Activated CD4-positive, alpha-beta T cell treated with anti-CD3 and anti-CD28 coated beads for 24 hours (primary cell): ENCODE measurements at regions not wholly inside any gene's neighbourhood (a gene's known extent, or its start where the extent isn't known, plus 50 kb on each side); places are given as distances from the start of the nearest gene placed in this dataset.

Source experiments
- DNase-seq, 2 donors: peaks; one replicate each; pipeline ENCODE4 v3.0.0-alpha.2; 2020; ENCODE audit warnings: low read depth in 2 of 2

GRCh38 chr4:167492007-167492406 lies 257.7 kb upstream of the SPOCK3 start:
- no peak for DNase-seq

- DNase-seq, result no peak
Measured at GRCh38 chr4:167509551-167509950, 275.3 kb upstream of the SPOCK3 start.

- DNase-seq, result no peak
Measured at GRCh38 chr4:167524091-167524490, 289.8 kb upstream of the SPOCK3 start.

GRCh38 chr4:167537761-167538160 lies 303.5 kb upstream of the SPOCK3 start:
- no peak for DNase-seq

GRCh38 chr4:167541286-167541685 lies 307.0 kb upstream of the SPOCK3 start:
- DNase-seq, result no peak

- no peak for DNase-seq
Measured at GRCh38 chr4:167544391-167544790, 310.1 kb upstream of the SPOCK3 start.

- DNase-seq, result no peak
Measured at GRCh38 chr4:167550021-167550420, 315.7 kb upstream of the SPOCK3 start.

GRCh38 chr4:167555338-167556022 lies 321.2 kb upstream of the SPOCK3 start:
- no peak for DNase-seq

- DNase-seq, result no peak
Measured at GRCh38 chr4:167578906-167579305, 344.6 kb upstream of the SPOCK3 start.

- DNase-seq, result no peak
Measured at GRCh38 chr4:167581449-167581965, 347.2 kb upstream of the SPOCK3 start.

- DNase-seq, result no peak
Measured at GRCh38 chr4:167587361-167587760, 353.1 kb upstream of the SPOCK3 start.

GRCh38 chr4:167595898-167596297 lies 361.6 kb upstream of the SPOCK3 start:
- DNase-seq, result no peak

GRCh38 chr4:167602157-167602556 lies 367.9 kb upstream of the SPOCK3 start:
- no peak for DNase-seq

GRCh38 chr4:167606551-167606950 lies 372.3 kb upstream of the SPOCK3 start:
- no peak for DNase-seq

GRCh38 chr4:167613381-167613780 lies 379.1 kb upstream of the SPOCK3 start:
- no peak for DNase-seq

- no peak for DNase-seq
Measured at GRCh38 chr4:167614866-167615265, 380.6 kb upstream of the SPOCK3 start.

GRCh38 chr4:167616476-167616875 lies 382.2 kb upstream of the SPOCK3 start:
- no peak for DNase-seq

- DNase-seq, result peak in 1 of 2 donors; percentile 33
Measured at GRCh38 chr4:167622481-167623240, 388.4 kb upstream of the SPOCK3 start.

GRCh38 chr4:167623241-167623572 lies 388.9 kb upstream of the SPOCK3 start:
- no peak for DNase-seq

GRCh38 chr4:167629272-167629671 lies 395.0 kb upstream of the SPOCK3 start:
- DNase-seq, result no peak

GRCh38 chr4:167642250-167642649 lies 408.0 kb upstream of the SPOCK3 start:
- no peak for DNase-seq

- no peak for DNase-seq
Measured at GRCh38 chr4:167645358-167645757, 411.1 kb upstream of the SPOCK3 start.

GRCh38 chr4:167652267-167652666 lies 418.0 kb upstream of the SPOCK3 start:
- DNase-seq, result no peak
